ENCODE measurements at regions not wholly inside any gene's neighbourhood (a gene's known extent, or its start where the extent isn't known, plus 50 kb on each side); places are given as distances from the start of the nearest gene placed in this dataset.

DNA sequence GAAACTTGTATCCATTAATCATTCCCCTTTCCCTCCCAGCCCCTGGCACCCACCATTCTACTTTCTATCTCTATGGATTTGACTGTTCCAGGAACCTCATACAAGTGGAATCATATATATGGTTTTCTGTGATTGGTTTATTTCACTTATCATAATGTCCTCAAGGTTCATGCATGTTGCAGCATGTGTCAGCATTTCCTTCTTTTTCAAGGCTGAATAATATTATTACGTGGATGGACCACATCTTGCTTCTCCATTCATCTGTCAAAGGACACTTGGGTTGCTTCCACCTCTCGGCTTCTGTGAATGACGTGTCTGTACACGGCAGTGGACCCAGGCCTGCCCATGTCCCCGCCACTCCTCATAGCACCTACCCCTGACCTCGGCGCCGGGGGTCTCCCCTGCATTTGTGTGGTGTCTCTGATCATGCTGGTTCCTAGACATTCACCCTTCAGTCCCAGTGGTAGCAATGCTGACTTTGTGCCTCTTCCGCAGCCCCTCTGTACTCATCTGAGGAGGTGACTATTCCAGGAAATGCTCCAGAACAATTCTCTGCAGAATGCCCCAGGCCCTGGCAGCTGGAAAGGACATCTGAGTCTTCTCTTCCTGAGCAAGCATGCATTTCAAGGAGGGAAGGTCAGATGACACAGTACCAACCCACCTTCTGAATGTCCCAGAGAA, 136.9 kb downstream of the PSMG1 start:
- Histone ChIP-seq H3K9me3 (no peaks in the 10 kb centered on the region), H3K36me3 (ENCODE audit: low read depth, missing control alignments) (no peaks in the 10 kb centered on the region), H3K4me3 (no peak overlapping the region), H3K27ac (no peak overlapping the region), H3K4me1 (no peaks in the 10 kb centered on the region), H3K27me3 (no peaks in the 10 kb centered on the region)
- no peak for DNase-seq
- intact Hi-C loops (cut with DNase I; ENCODE audit: low total_unique reads): no loop called here
- no peak for TF ChIP-seq POLR2A (IDR thresholded peaks at IDR 0.05)
- TF ChIP-seq, protein P1, sequence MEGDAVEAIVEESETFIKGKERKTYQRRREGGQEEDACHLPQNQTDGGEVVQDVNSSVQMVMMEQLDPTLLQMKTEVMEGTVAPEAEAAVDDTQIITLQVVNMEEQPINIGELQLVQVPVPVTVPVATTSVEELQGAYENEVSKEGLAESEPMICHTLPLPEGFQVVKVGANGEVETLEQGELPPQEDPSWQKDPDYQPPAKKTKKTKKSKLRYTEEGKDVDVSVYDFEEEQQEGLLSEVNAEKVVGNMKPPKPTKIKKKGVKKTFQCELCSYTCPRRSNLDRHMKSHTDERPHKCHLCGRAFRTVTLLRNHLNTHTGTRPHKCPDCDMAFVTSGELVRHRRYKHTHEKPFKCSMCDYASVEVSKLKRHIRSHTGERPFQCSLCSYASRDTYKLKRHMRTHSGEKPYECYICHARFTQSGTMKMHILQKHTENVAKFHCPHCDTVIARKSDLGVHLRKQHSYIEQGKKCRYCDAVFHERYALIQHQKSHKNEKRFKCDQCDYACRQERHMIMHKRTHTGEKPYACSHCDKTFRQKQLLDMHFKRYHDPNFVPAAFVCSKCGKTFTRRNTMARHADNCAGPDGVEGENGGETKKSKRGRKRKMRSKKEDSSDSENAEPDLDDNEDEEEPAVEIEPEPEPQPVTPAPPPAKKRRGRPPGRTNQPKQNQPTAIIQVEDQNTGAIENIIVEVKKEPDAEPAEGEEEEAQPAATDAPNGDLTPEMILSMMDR (IDR thresholded peaks at IDR 0.05): no peak
- WGBS, 2 donors: 95 to 97% methylated on average over 9 of the region's 9 CpGs

DNA sequence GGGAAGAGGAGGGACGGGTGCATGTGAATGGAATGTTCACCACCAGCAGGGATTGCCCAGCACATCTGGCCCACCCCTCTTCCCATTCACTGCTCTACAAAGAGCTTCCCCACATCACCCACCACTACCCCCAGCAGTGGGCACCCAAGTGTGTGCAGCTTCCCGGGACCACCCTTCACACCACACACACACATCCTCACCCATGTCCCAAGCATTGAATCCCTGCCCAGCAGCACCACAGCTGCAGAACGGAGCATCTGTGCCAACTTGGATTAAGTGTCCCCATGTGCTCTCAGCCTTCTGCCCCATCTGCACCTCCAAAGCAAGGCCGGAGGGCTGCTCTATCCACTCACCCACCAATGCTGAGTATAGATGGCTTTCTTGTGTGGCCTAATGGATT, 141.4 kb downstream of the PSMG1 start:
- H3K4me3 ChIP-seq: no peak overlapping the region
- DNase-seq: no peak
- H3K4me1 ChIP-seq: no peaks in the 10 kb centered on the region
- no peak overlapping the region for H3K27ac ChIP-seq
- intact Hi-C loops (cut with DNase I; ENCODE audit: low total_unique reads): no loop called here
- TF ChIP-seq POLR2A (IDR thresholded peaks at IDR 0.05): no peak
- TF ChIP-seq, protein P1 (IDR thresholded peaks at IDR 0.05): no peak
- 94% methylated on average over 4 of the region's 4 CpGs for WGBS, 2 donors
- H3K36me3 ChIP-seq (ENCODE audit: low read depth, missing control alignments): no peaks in the 10 kb centered on the region
- H3K9me3 ChIP-seq: no peaks in the 10 kb centered on the region
- H3K27me3 ChIP-seq: no peaks in the 10 kb centered on the region

DNA sequence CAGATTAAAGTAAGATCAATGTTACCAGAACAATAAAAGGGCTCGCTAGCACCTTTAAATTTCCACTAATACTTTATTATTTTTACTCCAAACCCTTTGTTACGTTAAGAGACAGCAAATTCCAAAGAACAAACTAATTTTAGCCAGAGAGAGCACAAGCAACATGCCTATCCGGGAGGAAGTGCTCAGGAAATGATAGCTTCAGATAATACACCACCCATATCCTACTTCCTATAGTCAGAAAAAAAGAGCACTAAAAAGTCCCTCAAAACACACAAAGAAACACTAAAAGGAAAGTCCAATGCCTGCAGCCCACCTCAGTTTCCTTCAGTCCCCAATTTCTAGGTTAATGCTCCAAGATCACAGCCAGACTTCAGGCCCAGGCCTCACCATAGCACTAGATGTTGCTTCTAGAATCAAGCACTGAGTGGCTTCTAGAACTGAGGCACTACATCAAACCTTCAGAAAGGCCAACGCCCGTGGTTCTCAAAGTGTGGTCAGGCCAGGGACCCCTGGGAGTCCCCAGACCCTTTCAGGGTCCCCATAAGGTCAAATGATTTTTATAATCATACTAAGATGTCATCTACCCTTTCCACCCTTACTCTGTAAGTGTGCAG, 142.6 kb downstream of the PSMG1 start:
- 67 to 70% methylated on average over 5 of the region's 5 CpGs for whole genome bisulfite sequencing, 2 donors

DNA sequence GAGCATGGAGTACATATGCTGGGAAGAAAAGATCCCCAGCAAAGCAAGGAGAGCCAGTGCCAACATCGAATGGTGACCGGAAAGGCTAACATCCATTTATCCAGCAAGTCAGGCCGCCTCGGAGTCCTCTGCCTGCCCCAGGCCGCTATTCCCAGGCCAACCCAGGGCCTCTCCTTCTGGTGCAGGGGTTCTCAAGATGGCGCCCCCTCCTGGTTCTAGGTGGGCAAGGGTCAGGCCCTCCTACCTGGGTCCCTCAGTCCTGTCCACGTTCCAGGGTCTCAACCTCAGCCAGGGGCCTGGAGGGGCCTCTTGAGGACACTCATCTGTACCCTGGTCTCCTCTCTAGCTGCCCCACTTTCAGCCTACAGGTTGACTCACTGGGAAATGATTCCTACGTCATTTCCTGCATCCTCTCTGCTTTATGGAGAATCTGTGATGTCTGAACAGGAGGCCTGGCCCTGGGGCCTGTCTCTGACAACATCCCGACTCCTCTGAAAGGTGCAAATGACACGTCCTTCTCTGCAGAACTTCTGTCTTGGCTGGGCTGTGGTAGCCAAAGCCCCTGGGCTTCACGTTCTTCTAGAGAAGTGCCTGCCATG, 145.3 kb downstream of the PSMG1 start:
- no peaks in the 10 kb centered on the region for H3K4me1 ChIP-seq
- no peak for DNase-seq
- no peaks in the 10 kb centered on the region for H3K36me3 ChIP-seq (ENCODE audit: low read depth, missing control alignments)
- intact Hi-C loops (cut with DNase I; ENCODE audit: low total_unique reads): no loop called here
- no peak overlapping the region for H3K27ac ChIP-seq
- 94 to 97% methylated on average over 10 to 11 of the region's 11 CpGs for WGBS, 2 donors
- H3K27me3 ChIP-seq: no peaks in the 10 kb centered on the region
- TF ChIP-seq, protein P1 (IDR thresholded peaks at IDR 0.05): no peak
- no peak for TF ChIP-seq POLR2A (IDR thresholded peaks at IDR 0.05)
- H3K9me3 ChIP-seq: no peaks in the 10 kb centered on the region
- no peak overlapping the region for H3K4me3 ChIP-seq

More for the DNA sequence above, 142.6 kb downstream of the PSMG1 start:
- no peaks in the 10 kb centered on the region for H3K27me3 ChIP-seq
- no peaks in the 10 kb centered on the region for H3K9me3 ChIP-seq
- TF ChIP-seq, protein P1 (IDR thresholded peaks at IDR 0.05): no peak
- no peak for TF ChIP-seq POLR2A (IDR thresholded peaks at IDR 0.05)
- no peaks in the 10 kb centered on the region for H3K4me1 ChIP-seq
- intact Hi-C loops (cut with DNase I; ENCODE audit: low total_unique reads): no loop called here
- no peak overlapping the region for H3K4me3 ChIP-seq
- no peak overlapping the region for H3K27ac ChIP-seq
- no peak for DNase-seq
- H3K36me3 ChIP-seq (ENCODE audit: low read depth, missing control alignments): no peaks in the 10 kb centered on the region
